ENCODE measurements at regions not wholly inside any gene's neighbourhood (a gene's known extent, or its start where the extent isn't known, plus 50 kb on each side); places are given as distances from the start of the nearest gene placed in this dataset.
A peak's percentile ranks its signal among the peaks of the same experiment; 100 is the strongest.
"Not testable (repeated sequence)": the region's sequence is repeated elsewhere in the genome, so short reads cannot be mapped to it uniquely, and the experiment has no call there.

DNA sequence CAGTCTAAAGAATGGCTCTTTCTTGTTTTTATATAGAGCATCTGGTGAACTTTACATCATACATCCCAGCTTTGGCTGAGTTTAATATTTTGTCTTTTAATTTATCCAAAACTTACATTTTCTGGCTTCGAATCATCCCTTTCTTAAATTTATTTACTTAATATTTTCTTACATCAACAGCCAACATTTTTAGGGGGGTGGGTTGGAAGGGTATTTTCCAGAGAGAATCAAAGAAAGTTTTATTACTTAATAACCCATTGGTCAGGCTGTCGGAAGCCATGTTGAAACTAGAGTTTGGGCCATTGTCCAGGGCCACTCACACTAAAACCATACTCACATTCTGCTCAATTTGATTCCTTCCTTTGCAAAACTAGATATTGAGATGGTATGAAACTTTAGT, 220.2 kb downstream of the AEBP2 start:
- DNase-seq (ENCODE audit: extremely low read depth, low read depth), result no peak

DNA sequence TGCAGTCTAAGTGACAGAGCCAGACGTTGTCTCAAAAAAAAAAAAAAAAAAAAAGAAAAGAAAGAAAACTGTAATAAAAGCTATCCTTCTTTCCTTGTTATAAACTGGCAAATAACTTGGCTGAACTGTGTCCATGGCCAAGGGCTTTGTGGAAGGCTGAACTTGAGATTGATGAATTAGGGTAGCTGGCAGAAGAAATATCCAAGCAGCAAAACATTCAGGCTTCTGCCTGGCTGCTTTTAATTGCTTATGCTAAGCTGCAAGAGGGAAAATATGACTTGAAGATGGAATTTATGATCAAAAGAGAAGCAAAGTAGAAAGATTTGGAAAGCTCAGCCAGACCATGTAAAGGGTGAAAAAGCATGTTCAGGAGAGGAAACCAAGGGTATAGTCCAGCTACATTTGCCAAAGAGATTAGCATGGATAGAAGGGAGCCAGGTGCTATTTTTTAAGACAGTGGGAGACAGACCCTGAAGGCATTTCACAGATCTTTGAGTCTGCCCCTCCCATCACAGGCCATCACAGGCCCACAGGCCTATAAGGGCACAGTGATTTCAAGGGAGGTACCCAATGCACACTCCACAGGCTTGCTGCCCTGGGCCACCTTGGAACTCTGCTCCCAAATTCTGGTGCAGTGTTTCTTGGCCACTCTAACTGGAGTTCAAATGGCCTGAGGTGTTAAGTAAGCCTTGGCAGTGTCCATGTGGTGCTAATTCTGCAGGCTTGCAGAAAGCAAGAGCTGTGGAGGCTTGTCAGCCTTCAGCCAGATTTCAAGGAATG, 226.0 kb downstream of the AEBP2 start:
- DNase-seq (ENCODE audit: extremely low read depth, low read depth), result no peak

DNA sequence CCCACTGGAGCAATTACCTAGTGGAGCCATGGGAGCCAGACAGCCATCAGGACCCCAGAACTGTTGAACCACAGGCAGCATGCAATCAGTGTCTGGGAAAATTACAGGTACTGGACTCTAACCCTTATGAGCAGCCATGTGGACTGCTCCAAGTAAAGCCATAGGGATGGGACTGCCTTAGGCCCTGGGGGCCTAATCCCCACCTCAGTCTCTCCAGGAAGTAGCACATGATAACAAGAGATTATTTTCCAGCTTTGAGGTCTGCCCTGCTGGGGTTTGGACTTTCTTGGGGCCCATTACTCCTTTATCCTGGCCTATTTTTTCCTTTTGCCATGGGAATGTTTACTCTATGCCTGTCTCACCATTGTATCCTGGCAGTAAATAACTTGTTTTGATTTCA, 226.8 kb downstream of the AEBP2 start:
- no peak for DNase-seq (ENCODE audit: extremely low read depth, low read depth)

DNA sequence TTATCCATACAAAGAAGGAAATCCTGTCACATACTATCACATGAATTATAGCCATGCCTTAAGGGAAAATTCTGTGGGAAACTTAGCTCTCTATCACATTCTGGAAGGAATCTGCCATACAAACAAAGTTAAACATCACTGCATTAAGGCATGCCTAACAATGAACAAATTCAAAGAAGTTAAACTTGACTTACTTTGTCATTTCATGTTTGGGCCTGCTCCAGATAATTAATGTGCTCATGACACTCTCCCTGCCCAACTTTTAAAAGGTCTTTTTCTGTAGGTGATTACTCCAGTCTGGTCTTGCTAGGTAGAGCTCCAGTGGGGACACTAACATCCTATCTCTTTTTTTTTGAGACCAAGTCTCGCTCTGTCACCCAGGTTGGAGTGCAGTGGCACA, 230.5 kb downstream of the AEBP2 start:
- DNase-seq (ENCODE audit: extremely low read depth, low read depth), result no peak

DNA sequence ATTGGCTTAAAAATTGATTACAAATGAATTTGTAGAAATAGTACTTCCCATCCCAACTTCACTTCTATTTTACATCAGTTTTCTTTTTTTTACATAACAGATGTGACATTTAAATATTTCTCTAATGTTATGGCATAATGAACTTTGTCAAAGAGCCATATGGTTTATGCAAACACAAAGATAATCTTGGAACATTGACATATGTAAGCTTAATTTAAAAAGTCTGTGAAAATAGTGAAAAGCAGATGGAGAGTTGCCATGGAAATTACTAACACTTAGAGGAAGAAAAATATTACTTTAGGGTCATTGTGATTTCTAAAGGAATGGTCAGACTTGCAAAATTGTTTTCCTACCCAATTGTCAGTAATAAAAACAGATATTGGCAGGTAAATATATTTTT, 232.4 kb downstream of the AEBP2 start:
- DNase-seq (ENCODE audit: extremely low read depth, low read depth), result no peak

- no peak for DNase-seq (ENCODE audit: extremely low read depth, low read depth)
Measured at GRCh38 chr12:19674437-19674836, 235.1 kb downstream of the AEBP2 start.

GRCh38 chr12:19675361-19675760, 236.1 kb downstream of the AEBP2 start:
- DNase-seq (ENCODE audit: extremely low read depth, low read depth), result no peak

- not testable (repeated sequence) for DNase-seq (ENCODE audit: extremely low read depth, low read depth)
Measured at GRCh38 chr12:19678501-19678900, 239.2 kb downstream of the AEBP2 start.

DNA sequence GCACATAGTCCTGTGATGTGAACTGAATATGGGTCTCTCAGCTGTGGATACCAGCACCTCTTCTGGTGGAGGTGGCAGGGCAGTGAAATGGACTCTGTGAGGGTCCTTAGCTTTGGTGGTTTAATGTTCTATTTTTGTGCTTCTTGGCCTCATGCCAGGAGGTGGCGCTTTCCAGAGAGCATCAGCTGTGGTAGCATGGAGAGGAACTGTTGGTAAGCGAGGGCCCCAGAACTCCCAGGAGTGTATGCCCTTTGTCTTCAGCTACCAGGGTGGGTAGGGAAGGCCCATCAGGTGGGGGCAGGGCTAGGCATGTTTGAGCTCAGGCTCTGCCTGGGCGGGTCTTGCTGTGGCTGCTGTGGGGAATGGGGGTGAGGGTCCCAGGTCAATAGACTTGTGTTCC, 241.7 kb downstream of the AEBP2 start:
- no peak for DNase-seq (ENCODE audit: extremely low read depth, low read depth)

DNA sequence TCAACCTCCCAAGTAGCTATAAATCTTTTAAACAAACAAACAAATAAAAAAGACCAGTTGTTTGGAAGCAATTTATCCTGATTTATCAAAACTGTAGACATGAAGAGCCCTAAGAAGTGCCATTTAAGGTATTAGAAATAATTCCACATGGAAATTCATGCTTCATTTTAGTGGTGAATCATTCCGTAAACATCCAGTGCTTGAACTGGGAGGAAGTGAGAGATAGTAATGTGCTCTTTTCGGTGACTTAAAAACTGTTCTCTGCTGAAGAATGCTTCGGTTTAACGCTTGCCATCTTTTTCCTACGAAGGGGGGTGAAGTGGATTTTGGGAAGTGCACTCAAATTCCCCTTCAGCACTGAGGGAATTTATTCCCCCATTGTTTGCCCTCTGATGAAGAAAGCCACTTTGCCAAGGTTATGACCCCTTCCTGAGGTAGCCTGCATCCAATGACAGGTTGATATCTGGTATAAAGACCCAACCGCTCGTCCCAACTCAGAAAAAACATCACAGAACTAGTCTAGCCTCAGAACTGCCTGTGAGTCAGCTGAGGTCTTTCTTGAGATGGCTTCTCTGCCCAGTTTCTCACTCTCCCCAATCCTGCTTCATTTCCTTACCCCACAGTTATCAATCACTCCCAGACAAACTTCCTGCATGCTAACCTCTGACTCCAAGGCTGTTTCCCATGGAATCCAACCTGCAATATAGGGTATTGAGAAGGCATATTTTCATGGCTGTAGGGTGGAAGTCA, 244.1 kb downstream of the AEBP2 start:
- peak; percentile 7 for DNase-seq (ENCODE audit: extremely low read depth, low read depth)

DNA sequence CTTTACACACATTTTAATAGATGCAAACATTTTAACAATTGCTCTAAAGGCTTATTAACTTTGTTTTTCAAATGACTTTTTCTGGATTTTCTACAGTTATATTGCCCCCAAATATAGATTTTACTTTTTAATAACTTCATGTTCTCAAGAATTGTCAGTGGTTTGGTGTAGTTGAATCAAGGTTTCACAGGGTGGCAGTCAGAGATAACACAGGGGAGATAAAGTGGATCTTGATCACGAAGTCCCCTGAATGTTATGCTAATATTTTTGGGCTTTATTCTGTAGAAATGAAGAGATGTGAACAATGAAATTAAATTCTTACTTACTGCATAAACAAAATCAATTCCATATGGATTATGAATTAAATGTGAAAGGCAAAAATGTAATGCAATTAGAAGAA, 248.1 kb downstream of the AEBP2 start:
- no peak for DNase-seq (ENCODE audit: extremely low read depth, low read depth)

DNA sequence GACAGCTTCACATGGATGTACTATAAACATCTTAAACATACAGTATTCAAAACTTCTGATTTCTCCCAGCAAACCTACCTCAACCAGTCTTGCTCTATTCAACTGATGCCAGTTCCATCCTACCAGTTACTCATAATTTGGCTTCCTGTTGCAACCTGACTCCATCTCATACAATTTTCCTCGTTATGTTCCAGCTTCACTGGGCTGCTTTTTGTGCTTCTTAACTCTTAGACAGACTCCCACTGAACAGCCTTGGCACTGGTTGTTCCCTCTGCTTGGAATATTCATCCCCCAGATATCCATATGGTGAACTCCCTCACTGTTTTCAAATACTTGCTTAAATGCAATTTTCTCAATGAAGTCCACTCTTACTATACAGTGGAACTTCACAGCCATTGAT, 249.2 kb downstream of the AEBP2 start:
- no peak for DNase-seq (ENCODE audit: extremely low read depth, low read depth)

DNA sequence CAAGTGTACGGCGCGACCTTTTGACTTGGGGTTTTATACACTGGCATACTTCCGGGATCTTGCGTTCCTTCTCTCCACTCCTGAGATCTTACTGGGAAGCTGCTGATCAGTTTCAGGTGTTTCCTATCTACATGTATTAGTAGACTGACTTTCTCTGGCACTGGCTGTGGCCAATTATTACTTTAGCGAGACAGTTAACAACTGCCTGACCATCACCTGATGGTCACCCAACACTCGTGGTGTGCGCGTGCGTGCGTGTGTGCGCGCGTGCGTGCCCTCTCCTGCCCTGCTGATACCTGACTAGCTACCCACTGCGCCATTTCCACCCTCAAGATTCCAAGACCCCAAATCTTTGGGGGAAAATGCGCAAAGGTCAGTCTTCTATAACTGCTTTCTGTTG, 249.9 kb downstream of the AEBP2 start:
- DNase-seq (ENCODE audit: extremely low read depth, low read depth), result no peak

DNA sequence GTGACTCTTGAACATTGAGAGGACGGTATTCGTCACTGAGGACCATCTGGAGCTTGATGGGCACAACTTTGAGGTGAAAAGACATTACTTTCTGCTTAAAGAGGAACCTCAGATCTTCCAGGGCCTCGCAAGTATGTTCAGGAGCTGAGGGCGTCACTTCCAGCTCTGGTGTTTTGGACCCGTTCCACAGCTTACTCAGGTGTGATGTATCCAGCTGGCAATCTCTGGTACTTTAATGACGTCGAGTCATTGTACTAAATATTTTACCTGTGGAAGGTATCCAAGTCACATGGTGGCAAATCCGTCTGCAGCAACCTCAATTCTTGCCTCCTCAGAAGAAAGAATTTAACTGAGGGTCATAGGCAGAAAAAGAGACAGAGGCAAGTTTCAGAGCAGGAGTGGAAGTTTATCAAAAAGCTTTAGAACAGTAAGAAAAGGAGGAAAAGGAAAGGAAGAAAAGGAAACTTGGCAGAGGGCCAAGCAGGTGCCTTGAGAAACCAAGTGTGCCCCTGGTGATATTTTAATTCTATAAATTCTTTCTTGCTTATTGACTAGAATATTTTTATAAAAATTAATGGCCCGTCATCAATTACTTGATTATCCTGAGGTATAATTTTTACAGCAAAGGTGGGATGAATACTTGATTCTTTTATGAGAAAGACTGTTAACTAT, 250.6 kb downstream of the AEBP2 start:
- DNase-seq (ENCODE audit: extremely low read depth, low read depth), result no peak

DNA sequence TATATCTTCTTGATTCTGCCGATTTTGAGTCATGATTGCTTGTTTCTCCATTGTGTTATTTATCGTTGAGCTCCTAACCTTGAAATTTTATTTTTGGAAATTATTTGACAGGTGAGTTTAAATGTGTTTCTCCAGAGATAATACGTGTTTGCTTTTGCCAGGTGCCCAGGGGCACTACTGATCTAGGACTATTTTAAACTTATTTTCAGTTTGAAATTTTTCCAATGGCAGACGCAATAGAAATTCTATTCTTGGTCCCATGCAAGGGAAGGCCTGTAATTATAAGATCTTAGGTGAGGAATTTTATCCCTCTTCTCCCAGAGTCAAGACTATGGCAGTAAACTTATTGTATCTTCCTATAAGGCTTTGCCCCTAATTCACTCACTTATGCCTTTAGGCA, 252.8 kb downstream of the AEBP2 start:
- DNase-seq (ENCODE audit: extremely low read depth, low read depth), result no peak

- no peak for DNase-seq (ENCODE audit: extremely low read depth, low read depth)
Measured at GRCh38 chr12:19692566-19692965, 253.3 kb downstream of the AEBP2 start.

GRCh38 chr12:19694627-19695026, 255.3 kb downstream of the AEBP2 start:
- DNase-seq (ENCODE audit: extremely low read depth, low read depth), result no peak

GRCh38 chr12:19695244-19696098, 256.2 kb downstream of the AEBP2 start:
- no peak for DNase-seq (ENCODE audit: extremely low read depth, low read depth)

GRCh38 chr12:19700969-19701368, 261.7 kb downstream of the AEBP2 start:
- no peak for DNase-seq (ENCODE audit: extremely low read depth, low read depth)

- DNase-seq (ENCODE audit: extremely low read depth, low read depth), result no peak
Measured at GRCh38 chr12:19704966-19705365, 265.7 kb downstream of the AEBP2 start.

DNA sequence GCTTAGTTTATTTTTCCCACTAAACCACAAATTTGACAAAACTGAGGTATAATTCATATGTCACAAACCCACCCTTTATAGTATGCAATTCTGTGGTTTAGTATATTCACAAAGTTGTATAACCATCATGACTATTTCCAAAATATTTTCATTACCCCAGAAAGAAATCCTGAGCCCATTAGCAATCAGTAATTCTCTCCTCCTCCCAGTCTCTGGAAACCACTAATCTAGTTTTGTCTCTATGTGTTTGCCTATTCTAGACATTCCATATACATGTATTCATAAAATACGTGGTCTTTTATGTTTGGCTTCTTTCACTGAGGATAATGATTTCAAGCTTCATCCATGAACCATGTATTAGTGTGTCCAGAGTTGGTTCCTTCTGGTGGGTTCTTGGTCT, 267.6 kb downstream of the AEBP2 start:
- no peak for DNase-seq (ENCODE audit: extremely low read depth, low read depth)

Data from NCI-H460 (cell line).